Activated T-helper 9 cell treated with anti-CD3 and anti-CD28 coated beads, Interleukin-2, amount 50 U/mL, for 16 hours (primary cell): ENCODE measurements at regions not wholly inside any gene's neighbourhood (a gene's known extent, or its start where the extent isn't known, plus 50 kb on each side); places are given as distances from the start of the nearest gene placed in this dataset.

Experiments used
- DNase-seq: peaks from one replicate; pipeline ENCODE4 v3.0.0-alpha.2; 2020; ENCODE audit warnings: low read depth

- no peak for DNase-seq
These were observed 190.8 kb upstream of the PRKCQ start for GRCh38 chr10:6770846-6771245.

GRCh38 chr10:6769704-6770417 lies 189.8 kb upstream of the PRKCQ start:
- DNase-seq, result no peak

- no peak for DNase-seq
These were observed 186.2 kb upstream of the PRKCQ start for GRCh38 chr10:6766131-6766801.

GRCh38 chr10:6763423-6763822 lies 183.3 kb upstream of the PRKCQ start:
- DNase-seq, result no peak

- no peak for DNase-seq
These were observed 182.9 kb upstream of the PRKCQ start for GRCh38 chr10:6763001-6763400.

GRCh38 chr10:6759961-6760360 lies 179.9 kb upstream of the PRKCQ start:
- no peak for DNase-seq

- DNase-seq, result no peak
These were observed 177.1 kb upstream of the PRKCQ start for GRCh38 chr10:6757158-6757557.

GRCh38 chr10:6756716-6757115 lies 176.6 kb upstream of the PRKCQ start:
- DNase-seq, result no peak

GRCh38 chr10:6755781-6756460 lies 175.8 kb upstream of the PRKCQ start:
- no peak for DNase-seq

GRCh38 chr10:6753644-6754043 lies 173.6 kb upstream of the PRKCQ start:
- no peak for DNase-seq

- DNase-seq, result no peak
These were observed 171.3 kb upstream of the PRKCQ start for GRCh38 chr10:6751363-6751762.

GRCh38 chr10:6748981-6749635 lies 169.0 kb upstream of the PRKCQ start:
- no peak for DNase-seq

- no peak for DNase-seq
These were observed 168.0 kb upstream of the PRKCQ start for GRCh38 chr10:6748029-6748428.

- DNase-seq, result no peak
These were observed 166.7 kb upstream of the PRKCQ start for GRCh38 chr10:6746782-6747181.

- DNase-seq, result no peak
These were observed 163.3 kb upstream of the PRKCQ start for GRCh38 chr10:6743291-6743849.

GRCh38 chr10:6741541-6741941 lies 161.5 kb upstream of the PRKCQ start:
- no peak for DNase-seq

GRCh38 chr10:6739530-6740174 lies 159.6 kb upstream of the PRKCQ start:
- DNase-seq, result no peak

GRCh38 chr10:6738112-6738768 lies 158.2 kb upstream of the PRKCQ start:
- no peak for DNase-seq

- no peak for DNase-seq
These were observed 157.7 kb upstream of the PRKCQ start for GRCh38 chr10:6737758-6738111.

- DNase-seq, result no peak
These were observed 157.1 kb upstream of the PRKCQ start for GRCh38 chr10:6737080-6737641.

GRCh38 chr10:6734286-6734685 lies 154.2 kb upstream of the PRKCQ start:
- no peak for DNase-seq
